H9 (cell line): ENCODE measurements at regions not wholly inside any gene's neighbourhood (a gene's known extent, or its start where the extent isn't known, plus 50 kb on each side); places are given as distances from the start of the nearest gene placed in this dataset.

Experiments used
- DNase-seq: peaks from one replicate; pipeline ENCODE4 v3.0.0-alpha.2; 2017
- H2AFZ ChIP-seq: one replicate; pipeline ENCODE4 v1.6.1; 2013; ENCODE audit warnings: mild to moderate bottlenecking, low read length, control low read depth, moderate library complexity
- H2AK5ac ChIP-seq: 2 replicates; pipeline ENCODE4 v1.6.1; 2013; ENCODE audit warnings: low read length, control low read depth, mixed read lengths; ENCODE audit not compliant: insufficient read length
- H2BK120ac ChIP-seq: one replicate; pipeline ENCODE4 v1.6.1; 2013; ENCODE audit warnings: low read depth, mild to moderate bottlenecking, low read length, control low read depth, inconsistent platforms; ENCODE audit not compliant: poor library complexity, severe bottlenecking
- H2BK12ac ChIP-seq: 2 replicates; pipeline ENCODE4 v1.6.1; 2013; ENCODE audit warnings: low read length, control low read depth, mixed read lengths, low read depth; ENCODE audit not compliant: insufficient read length
- H2BK15ac ChIP-seq: 2 replicates; pipeline ENCODE4 v1.6.1; 2013; ENCODE audit warnings: low read depth, low read length, control low read depth
- H2BK20ac ChIP-seq: one replicate; pipeline ENCODE4 v1.6.1; 2013; ENCODE audit warnings: low read depth, mild to moderate bottlenecking, low read length, control low read depth, inconsistent platforms; ENCODE audit not compliant: poor library complexity, severe bottlenecking
- H2BK5ac ChIP-seq: 2 replicates; pipeline ENCODE4 v1.6.1; 2013; ENCODE audit warnings: low read length, control low read depth, mixed read lengths; ENCODE audit not compliant: insufficient read length
- H3K14ac ChIP-seq: 2 replicates; pipeline ENCODE4 v1.6.1; 2013; ENCODE audit warnings: low read length, control low read depth; ENCODE audit not compliant: insufficient read depth
- H3K18ac ChIP-seq: 2 replicates; pipeline ENCODE4 v1.6.1; 2013; ENCODE audit warnings: low read depth, mild to moderate bottlenecking, mixed read lengths, low read length, control low read depth; ENCODE audit not compliant: insufficient read length
- H3K23ac ChIP-seq: 2 replicates; pipeline ENCODE4 v1.6.1; 2013; ENCODE audit warnings: low read length, control low read depth, mixed read lengths, low read depth; ENCODE audit not compliant: insufficient read length
- H3K23me2 ChIP-seq: 2 replicates; pipeline ENCODE4 v1.6.1; 2013; ENCODE audit warnings: low read depth, mild to moderate bottlenecking, mixed read lengths, low read length, control low read depth; ENCODE audit not compliant: insufficient read length, poor library complexity, severe bottlenecking
- H3K27ac ChIP-seq: 2 replicates; pipeline ENCODE4 v1.5.1; 2013; ENCODE audit warnings: low read length, control low read depth, mixed read lengths, low read depth; ENCODE audit not compliant: insufficient read length
- H3K27me3 ChIP-seq: 2 replicates; pipeline ENCODE4 v1.6.1; 2013; ENCODE audit warnings: low read length, control low read depth, inconsistent platforms; ENCODE audit not compliant: insufficient read depth
- H3K4ac ChIP-seq: 2 replicates; pipeline ENCODE4 v1.6.1; 2013; ENCODE audit warnings: low read depth, mild to moderate bottlenecking, control low read depth, inconsistent platforms, low read length, moderate library complexity
- H3K4me1 ChIP-seq: 2 replicates; pipeline ENCODE4 v1.6.1; 2013; ENCODE audit warnings: low read length, control low read depth, inconsistent platforms; ENCODE audit not compliant: insufficient read depth
- H3K4me2 ChIP-seq: 2 replicates; pipeline ENCODE4 v1.6.1; 2013; ENCODE audit warnings: low read length, control low read depth, mixed read lengths; ENCODE audit not compliant: insufficient read length, insufficient read depth
- H3K56ac ChIP-seq: 2 replicates; pipeline ENCODE4 v1.6.1; 2013; ENCODE audit warnings: low read depth, mild to moderate bottlenecking, mixed read lengths, low read length, control low read depth; ENCODE audit not compliant: insufficient read length
- H3K79me1 ChIP-seq: 2 replicates; pipeline ENCODE4 v1.6.1; 2013; ENCODE audit warnings: low read depth, mild to moderate bottlenecking, moderate library complexity, low read length, control low read depth, inconsistent platforms; ENCODE audit not compliant: insufficient read depth, poor library complexity, severe bottlenecking
- H3K79me2 ChIP-seq: 2 replicates; pipeline ENCODE4 v1.6.1; 2013; ENCODE audit warnings: low read length, control low read depth, inconsistent platforms; ENCODE audit not compliant: insufficient read depth
- H3K9ac ChIP-seq: 2 replicates; pipeline ENCODE4 v1.6.1; 2013; ENCODE audit warnings: low read length, control low read depth, mixed read lengths; ENCODE audit not compliant: insufficient read length; ENCODE audit errors: extremely low read depth
- H3K9me3 ChIP-seq: one replicate; pipeline ENCODE4 v1.6.1; 2013; ENCODE audit warnings: low read depth, low read length, inconsistent platforms; ENCODE audit not compliant: control insufficient read depth
- H3T11ph ChIP-seq: one replicate; pipeline ENCODE4 v1.6.1; 2013; ENCODE audit warnings: mild to moderate bottlenecking, low read length, control low read depth, inconsistent platforms
- H4K20me1 ChIP-seq: one replicate; pipeline ENCODE4 v1.6.1; 2013; ENCODE audit not compliant: control insufficient read depth, insufficient read length, insufficient read depth
- H4K5ac ChIP-seq: 2 replicates; pipeline ENCODE4 v1.6.1; 2013; ENCODE audit warnings: low read depth, mild to moderate bottlenecking, mixed read lengths, low read length, control low read depth; ENCODE audit not compliant: insufficient read length
- H4K8ac ChIP-seq: replicated peaks from 2 replicates; pipeline ENCODE4 v1.6.1; 2013; ENCODE audit warnings: low read length, control low read depth, mixed read lengths, low read depth; ENCODE audit not compliant: insufficient read length
- H4K91ac ChIP-seq: 2 replicates; pipeline ENCODE4 v1.6.1; 2013; ENCODE audit warnings: low read depth, mild to moderate bottlenecking, moderate library complexity, mixed read lengths, low read length, control low read depth; ENCODE audit not compliant: insufficient read length
- H3K27ac Mint-ChIP-seq, 3 experiments: 2 replicates in 2 of 3; 3 replicates in 1 of 3; pipeline ENCODE4 v1.8.0; 2020 to 2021; ENCODE audit warnings: mixed read lengths in 3 of 3, mild to moderate bottlenecking in 1 of 3, moderate library complexity in 1 of 3
- H3K27me3 Mint-ChIP-seq: 2 replicates; pipeline ENCODE4 v1.8.0; 2021; ENCODE audit warnings: low read depth, mild to moderate bottlenecking, moderate library complexity, mixed read lengths
- H3K36me3 Mint-ChIP-seq, 3 experiments: 2 replicates in 2 of 3; 3 replicates in 1 of 3; pipeline ENCODE4 v1.8.0; 2020 to 2021; ENCODE audit warnings: low read depth in 3 of 3, mixed read lengths in 3 of 3; ENCODE audit not compliant: insufficient read depth in 1 of 3
- H3K4me1 Mint-ChIP-seq, 2 experiments: 2 replicates each; pipeline ENCODE4 v1.8.0; 2020; ENCODE audit warnings: mixed read lengths in 2 of 2
- H3K4me3 Mint-ChIP-seq, 2 experiments: 2 replicates in 1 of 2; 3 replicates in 1 of 2; pipeline ENCODE4 v1.8.0; 2020 to 2021; ENCODE audit warnings: mild to moderate bottlenecking in 2 of 2, mixed read lengths in 2 of 2, moderate library complexity in 1 of 2
- H3K9me3 Mint-ChIP-seq, 2 experiments: 2 replicates in 1 of 2; 3 replicates in 1 of 2; pipeline ENCODE4 v1.8.0; 2020; ENCODE audit warnings: mild to moderate bottlenecking in 2 of 2, mixed read lengths in 2 of 2, moderate library complexity in 1 of 2
- WGBS: extraction: QIAGEN DNeasy Blood & Tissue Kit; methylation state at CpG from one replicate; pipeline ENCODE4 v1.1.7; 2013; ENCODE audit warnings: missing lambda C conversion rate, low lambda C conversion rate, mixed read lengths; ENCODE audit not compliant: insufficient read length; ENCODE audit errors: extremely low coverage; 5-methylcytosine and 5-hydroxymethylcytosine counted together
- TF ChIP-seq, protein P1 (sequence below): fragments of 200-600 bp; sonication (generic); conservative IDR thresholded peaks from 3 replicates; pipeline ENCODE4 v1.8.0; 2021; ENCODE audit warnings: antibody characterized with exemption, mild to moderate bottlenecking

DNA sequence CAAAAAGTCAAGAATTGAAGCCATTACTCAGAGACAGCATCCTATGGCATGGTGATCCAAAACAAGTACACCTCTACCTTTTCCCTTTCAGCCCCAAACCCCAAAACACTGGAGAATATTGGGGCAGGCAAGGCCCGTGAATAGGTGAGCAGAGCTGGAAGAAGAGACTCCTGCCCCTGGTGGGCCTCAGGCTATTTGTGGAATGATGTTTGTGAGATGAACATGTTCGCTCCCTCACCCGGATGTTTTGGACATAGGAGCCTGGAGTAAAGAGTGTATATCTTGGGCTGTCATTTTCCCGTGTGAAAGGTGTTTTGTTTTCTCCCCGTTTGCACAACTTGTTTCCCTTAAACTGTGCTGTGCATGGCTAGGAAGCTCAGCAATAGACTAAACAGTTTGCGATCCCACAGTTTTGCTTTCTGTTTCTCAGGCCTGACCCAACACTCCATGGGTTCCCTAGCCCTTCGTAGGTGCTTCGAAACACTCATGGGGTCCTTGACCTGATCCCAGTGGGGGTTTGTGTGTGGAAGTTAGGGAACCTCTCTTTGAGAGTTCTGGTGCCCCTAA is 136.5 kb upstream of the TNP1 start:
- TF ChIP-seq, protein P1, sequence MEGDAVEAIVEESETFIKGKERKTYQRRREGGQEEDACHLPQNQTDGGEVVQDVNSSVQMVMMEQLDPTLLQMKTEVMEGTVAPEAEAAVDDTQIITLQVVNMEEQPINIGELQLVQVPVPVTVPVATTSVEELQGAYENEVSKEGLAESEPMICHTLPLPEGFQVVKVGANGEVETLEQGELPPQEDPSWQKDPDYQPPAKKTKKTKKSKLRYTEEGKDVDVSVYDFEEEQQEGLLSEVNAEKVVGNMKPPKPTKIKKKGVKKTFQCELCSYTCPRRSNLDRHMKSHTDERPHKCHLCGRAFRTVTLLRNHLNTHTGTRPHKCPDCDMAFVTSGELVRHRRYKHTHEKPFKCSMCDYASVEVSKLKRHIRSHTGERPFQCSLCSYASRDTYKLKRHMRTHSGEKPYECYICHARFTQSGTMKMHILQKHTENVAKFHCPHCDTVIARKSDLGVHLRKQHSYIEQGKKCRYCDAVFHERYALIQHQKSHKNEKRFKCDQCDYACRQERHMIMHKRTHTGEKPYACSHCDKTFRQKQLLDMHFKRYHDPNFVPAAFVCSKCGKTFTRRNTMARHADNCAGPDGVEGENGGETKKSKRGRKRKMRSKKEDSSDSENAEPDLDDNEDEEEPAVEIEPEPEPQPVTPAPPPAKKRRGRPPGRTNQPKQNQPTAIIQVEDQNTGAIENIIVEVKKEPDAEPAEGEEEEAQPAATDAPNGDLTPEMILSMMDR = no peak
- H4K91ac ChIP-seq = no peak overlapping the region
- Mint-ChIP-seq H3K4me1 (peaks cover 0 to 2% of the 10 kb centered on the region in 2 experiments; a peak in 2 of 4 replicates), H3K27ac (no peak overlapping the region; a peak in 1 of 7 replicates), H3K27me3 (peaks cover 19% of the 10 kb centered on the region), H3K36me3 (no peaks in the 10 kb centered on the region), H3K9me3 (peaks cover 0 to 2% of the 10 kb centered on the region in 2 experiments; a peak in 1 of 5 replicates), H3K4me3 (no peak overlapping the region)
- no peak overlapping the region for H3K4me2 ChIP-seq
- DNase-seq = no peak
- no peak overlapping the region for H2BK120ac ChIP-seq
- no peaks in the 10 kb centered on the region for H3K79me1 ChIP-seq
- no peaks in the 10 kb centered on the region for H4K20me1 ChIP-seq
- no peaks in the 10 kb centered on the region for H3K27me3 ChIP-seq
- no peak overlapping the region for H3K27ac ChIP-seq
- H4K8ac ChIP-seq = no peak overlapping the region
- H2BK12ac ChIP-seq = no peak overlapping the region
- H2AK5ac ChIP-seq = no peak overlapping the region
- WGBS = no CpG with 5 or more reads among the region's 8 CpGs
- H3K14ac ChIP-seq = no peak overlapping the region
- no peak overlapping the region for H3T11ph ChIP-seq
- H2BK20ac ChIP-seq = no peak overlapping the region
- H3K79me2 ChIP-seq = no peaks in the 10 kb centered on the region
- no peak overlapping the region for H2AFZ ChIP-seq
- no peak overlapping the region for H3K9ac ChIP-seq
- no peaks in the 10 kb centered on the region for H3K4me1 ChIP-seq
- no peak overlapping the region for H3K4ac ChIP-seq
- H3K23ac ChIP-seq = no peak overlapping the region
- H2BK5ac ChIP-seq = no peak overlapping the region
- H4K5ac ChIP-seq = no peak overlapping the region
- H2BK15ac ChIP-seq = no peak overlapping the region
- H3K23me2 ChIP-seq = no peaks in the 10 kb centered on the region
- H3K18ac ChIP-seq = no peak overlapping the region
- H3K9me3 ChIP-seq = no peaks in the 10 kb centered on the region
- H3K56ac ChIP-seq = no peak overlapping the region
